DMS 273 (cell line): ENCODE measurements at regions not wholly inside any gene's neighbourhood (a gene's known extent, or its start where the extent isn't known, plus 50 kb on each side); places are given as distances from the start of the nearest gene placed in this dataset.
"Not testable (repeated sequence)": the region's sequence is repeated elsewhere in the genome, so short reads cannot be mapped to it uniquely, and the experiment has no call there.

Source experiments
- DNase-seq: peaks from one replicate; lab custom pipeline; 2025; ENCODE audit not compliant: unreplicated experiment; lab: John Stamatoyannopoulos, UW

DNA sequence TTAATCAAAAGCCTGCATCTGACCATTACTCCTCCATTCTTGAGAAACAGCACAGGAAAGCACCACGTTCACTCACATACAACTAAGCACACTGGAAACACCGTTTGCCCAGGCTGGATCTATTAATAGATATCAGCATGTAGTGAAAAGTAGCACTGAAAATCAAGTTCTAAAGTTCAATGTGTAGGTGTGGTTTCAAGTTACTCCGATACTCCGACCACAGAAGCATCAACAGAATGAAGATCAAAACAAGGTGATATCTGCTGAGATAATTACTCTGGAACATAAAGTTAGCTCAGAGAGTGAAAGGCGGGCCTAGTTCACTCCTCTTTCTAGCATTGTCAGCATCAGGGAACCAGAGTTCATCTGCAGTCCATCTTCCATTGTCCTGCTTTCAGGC lies 1367.4 kb upstream of the ACVR2A start:
- DNase-seq = no peak

DNA sequence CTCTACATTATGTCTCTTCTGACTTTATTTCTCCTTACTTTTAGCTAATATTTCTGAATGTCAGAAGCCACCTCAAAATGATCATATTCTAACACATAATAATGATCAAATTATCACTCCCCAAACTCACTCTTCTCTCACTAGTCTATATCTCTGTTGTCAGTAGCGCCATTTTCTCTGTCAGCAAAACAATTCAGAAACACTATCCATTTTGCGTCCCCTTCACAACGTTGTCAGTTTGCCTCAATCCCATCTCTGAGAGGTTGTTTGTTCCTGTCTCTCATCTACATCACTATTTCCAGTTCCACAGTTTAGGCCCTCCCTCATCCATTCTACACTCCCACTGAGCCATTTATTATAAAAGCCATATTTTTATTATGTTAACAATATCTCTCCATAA lies 1376.3 kb upstream of the ACVR2A start:
- no peak for DNase-seq

DNA sequence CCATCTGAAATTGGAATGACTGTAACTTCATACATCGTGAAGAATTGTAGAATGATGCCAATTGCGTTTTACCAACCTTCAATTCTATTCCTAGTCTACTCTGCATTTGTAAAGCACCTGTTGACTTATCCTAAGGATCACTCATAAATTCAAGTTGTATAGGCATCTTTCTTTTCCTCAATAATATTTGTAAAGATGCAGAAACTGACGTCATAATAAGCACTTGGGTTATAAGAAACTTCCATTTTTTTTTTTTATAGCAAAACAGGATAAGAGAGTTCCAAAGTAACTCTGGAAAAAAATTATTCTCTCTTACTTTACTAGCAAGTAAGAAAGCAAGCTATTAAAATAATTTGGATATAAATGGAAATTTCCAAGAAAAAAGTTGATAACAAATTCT lies 1377.4 kb upstream of the ACVR2A start:
- no peak for DNase-seq

DNA sequence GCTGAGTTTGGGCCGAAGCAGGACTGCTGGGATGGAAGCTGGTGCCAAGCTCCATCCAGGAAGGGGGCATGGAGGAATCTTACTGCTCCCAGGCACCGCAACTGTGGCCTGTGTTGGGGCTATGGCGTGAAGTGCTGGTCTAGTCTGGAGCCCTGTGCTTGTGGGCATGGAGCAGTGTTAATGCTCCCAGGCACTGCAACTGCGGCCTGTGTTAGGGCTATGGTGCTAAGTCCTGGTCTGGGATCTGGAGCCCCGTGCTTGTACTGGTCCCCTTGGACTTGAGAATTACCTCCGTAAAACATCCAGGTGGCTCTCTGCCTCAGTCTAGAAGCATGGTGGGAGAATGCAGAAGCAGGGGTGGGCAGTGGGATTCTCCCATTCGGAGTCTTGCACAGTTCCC lies 1379.4 kb upstream of the ACVR2A start:
- DNase-seq = no peak

DNA sequence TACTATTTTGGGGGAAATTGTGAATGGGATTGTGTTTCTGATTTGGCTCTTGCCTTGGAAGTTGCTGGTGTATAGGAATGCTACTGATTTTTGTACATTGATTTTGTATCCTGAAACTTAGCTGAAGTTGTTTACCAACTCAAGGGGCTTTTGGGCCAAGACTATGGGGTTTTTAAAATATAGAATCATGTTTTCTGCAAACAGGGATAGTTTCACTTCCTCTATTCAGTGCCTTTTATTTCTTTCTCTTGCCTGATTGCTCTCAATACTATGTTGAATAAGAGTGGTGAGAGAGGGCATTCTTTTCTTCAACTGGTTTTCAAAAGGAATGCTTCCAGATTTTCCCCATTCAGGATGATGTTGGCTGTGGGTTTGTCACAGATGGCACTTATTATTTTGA lies 1383.8 kb upstream of the ACVR2A start:
- no peak for DNase-seq

DNA sequence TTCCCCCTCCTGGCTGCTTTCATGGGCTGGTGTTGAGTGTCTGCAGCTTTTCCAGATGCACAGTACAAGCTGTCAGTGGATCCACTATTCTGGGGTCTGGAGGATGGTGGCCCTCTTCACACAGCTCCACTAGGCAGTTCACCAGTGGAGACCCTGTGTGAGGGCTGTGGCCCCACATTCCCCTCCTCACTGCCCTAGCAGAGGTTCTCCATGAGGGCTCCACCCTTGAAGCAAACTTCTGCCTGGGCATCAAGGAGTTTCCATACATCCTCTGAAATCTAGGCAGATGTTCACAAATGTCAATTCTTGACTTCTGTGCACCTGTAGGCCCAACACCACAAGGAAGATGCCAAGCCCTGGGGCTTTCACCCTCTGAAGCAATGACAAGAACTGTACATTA lies 1386.2 kb upstream of the ACVR2A start:
- peak; percentile 3 for DNase-seq

DNA sequence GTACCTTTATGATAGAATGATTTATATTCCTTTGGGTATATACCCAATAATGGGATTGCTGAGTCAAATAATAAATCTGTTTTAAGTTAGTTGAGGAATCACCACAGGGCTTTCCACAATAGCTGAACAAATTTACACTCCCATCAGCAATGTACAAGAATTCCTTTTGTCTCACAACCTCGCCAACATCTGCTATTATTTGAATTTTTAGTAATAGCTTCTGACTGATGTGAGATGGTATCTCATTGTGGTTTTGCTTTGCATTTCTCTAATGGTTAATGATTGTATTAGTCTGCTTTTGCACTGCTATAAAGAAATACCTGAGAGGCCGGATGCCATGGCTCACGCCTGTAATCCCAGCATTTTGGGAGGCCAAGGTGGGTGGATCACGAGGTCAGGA lies 1387.6 kb upstream of the ACVR2A start:
- no peak for DNase-seq

DNA sequence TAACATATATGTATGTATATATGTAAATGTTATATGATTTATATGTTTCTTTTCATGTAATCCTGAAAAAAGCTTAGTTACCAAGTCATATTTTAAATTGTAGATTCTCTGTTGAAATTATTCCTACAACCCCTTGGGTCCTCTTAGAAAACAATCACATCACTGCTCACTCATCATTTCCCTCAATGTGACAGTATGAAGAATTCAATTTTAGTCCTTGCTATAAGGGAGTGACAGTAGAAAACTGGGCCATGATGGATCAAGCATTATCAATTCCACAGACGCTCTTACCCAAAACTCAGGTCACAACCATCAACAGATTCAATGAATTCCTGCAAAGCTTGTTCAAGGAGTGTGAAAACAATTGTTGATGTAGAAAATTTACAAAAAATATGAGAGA lies 1389.5 kb upstream of the ACVR2A start:
- no peak for DNase-seq

DNA sequence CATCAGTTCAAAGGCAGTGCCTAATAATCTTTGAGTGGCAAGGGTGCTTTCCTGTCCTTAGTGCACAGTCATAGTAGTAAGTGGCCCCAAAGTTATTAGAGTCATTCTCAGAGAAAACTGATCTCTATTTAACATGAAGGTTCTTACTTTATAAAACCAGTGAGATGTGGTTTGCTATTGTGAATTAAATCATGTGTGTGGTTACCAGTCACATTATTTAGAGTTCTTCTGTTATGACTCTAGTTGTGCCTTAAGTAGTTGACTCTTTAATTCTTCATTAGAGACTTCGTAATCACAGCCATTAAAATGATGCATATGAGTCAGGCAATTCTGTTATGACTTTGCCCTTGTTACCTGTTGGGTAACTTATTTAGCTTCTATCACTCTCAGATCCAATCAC lies 1392.9 kb upstream of the ACVR2A start:
- DNase-seq = no peak

DNA sequence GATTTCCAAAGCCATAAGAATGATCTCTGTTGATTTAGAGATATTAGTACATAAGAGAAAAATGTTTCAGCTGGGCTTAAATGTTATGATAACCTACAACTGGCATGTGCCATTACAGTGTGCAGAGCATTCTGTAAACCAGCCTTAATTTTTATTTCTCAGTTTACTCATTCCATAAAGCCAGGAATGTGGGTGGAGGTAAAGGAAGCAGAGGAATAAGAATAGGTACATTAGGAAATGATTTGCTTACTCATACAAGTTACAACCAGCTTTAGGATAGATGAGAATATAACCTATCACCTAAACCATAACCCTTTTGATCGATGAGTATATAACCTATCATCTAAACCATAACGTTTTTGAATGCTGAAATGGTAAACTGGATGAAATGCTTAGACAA lies 1394.7 kb upstream of the ACVR2A start:
- DNase-seq = no peak

DNA sequence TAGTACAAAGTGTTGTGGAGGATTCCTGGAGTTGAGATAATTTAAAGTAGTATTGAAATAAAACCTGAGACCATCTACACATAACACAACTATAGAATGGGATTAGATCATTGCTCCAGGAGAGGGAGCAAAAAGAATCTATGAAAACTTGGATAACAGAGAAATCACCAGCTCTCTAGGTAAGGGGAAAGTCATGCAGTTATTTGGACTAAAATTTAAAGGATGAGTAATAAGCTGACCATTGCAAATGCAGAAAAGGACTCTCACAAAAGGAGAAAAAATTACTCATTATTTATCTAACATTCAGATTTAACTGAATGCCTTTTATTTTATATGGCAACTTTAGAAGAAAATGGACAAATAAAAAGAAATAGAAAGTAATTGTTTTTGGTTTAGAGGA lies 1399.8 kb upstream of the ACVR2A start:
- DNase-seq = no peak

DNA sequence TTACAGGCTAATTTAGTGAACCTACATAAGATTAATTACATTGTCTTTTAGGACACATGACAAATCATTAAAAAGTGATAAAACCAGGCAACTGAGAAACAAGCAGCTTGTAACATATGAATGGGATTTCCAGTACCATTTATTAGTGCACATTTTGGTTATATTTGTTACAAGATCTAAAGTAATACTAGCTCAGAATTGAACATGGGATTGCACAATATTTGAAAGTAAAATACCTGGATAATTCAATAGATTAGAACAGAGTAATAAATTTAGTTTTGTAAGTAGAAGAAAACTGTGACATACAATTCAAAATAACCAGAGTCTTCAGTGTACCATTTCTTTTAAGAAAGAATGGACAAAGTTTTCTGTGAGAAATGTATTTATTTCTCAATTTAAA lies 1400.7 kb upstream of the ACVR2A start:
- no peak for DNase-seq

DNA sequence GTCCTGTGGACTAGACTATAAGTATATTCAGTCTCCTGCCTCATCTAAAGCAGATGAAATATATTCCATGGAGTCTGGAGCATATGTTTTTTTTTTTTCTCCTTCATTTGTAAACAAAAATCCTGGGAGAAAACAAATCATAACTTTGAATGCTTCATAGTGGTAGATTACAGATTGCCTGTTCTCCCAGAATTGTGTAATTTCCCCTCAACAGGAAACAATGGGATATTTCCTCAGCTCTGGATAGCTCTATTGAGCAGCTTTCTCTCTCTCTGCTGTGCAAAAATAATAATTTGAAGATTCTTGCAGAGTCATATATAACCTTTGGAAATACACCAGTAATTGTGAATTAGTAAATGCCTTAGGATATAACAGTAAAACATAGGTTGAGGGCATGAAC lies 1406.6 kb upstream of the ACVR2A start:
- DNase-seq = no peak

DNA sequence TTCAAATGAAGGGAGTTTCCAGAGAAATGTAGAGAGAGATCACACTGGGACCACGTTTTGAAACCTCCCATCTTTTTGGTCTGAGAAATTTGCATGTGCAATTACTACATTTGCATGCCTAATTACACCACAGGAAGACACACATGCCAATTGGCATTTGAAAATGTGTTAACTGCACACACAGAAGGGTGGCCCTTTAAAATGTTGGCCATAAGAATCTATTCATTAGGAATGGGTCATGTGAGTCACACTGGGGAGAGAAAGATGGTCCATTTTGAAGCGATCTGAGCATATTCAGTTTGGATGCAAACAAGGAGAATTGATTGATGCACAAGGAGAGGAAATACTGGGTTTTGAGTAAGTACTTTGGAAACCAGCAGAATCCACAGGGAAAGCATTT lies 1407.1 kb upstream of the ACVR2A start:
- DNase-seq = no peak

DNA sequence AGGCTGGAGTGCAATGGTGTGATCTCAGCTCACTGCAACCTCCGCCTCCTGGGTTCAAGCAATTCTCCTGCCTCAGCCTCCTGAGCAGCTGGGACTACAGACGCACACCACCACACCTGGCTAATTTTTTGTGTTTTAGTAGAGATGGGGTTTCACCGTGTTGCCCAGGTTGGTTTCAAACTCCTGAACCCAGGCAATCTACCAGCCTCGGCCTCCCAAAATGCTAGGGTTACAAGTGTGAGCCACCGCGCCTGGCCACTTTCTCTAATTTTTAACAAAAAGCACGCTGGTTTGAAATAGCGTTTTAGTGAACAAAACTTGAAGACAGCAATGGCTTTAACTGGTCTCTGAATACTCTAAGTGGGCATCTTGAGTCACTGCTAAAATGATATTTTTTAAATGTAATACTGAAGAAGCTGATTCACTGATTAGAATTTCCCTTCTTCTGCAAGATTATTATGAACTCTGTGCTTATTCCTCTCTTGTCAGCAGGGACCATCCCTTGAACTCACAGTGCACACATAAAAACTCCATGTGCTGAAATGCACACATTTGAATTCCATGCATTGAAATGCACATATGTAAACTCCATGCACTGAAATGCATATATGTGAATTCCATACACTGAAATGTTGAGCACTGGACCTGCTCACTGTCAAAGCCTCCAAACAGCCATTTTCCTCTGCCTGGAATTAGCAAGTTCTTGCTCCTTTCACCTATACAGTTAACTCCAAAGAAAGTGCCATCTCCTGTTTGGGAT lies 1411.5 kb upstream of the ACVR2A start:
- DNase-seq = no peak

DNA sequence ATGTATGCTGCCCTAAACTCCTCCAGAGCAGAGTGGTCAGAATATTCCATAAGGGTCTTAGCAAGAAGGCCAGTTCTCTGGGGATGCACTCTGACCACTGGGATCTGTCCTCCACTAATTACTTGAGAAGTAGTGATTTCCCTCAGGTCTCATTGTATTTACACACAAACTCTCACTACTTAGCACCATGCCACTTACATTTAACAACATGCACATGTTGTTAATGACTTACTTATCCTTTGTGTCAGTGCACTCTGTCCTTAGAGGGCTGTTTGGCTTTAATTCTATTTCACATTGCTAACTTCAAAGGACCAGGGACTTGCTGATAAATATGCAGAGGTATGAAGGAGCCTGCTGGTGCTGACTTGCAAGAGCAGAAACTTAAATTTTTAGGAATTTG lies 1415.5 kb upstream of the ACVR2A start:
- DNase-seq = no peak

DNA sequence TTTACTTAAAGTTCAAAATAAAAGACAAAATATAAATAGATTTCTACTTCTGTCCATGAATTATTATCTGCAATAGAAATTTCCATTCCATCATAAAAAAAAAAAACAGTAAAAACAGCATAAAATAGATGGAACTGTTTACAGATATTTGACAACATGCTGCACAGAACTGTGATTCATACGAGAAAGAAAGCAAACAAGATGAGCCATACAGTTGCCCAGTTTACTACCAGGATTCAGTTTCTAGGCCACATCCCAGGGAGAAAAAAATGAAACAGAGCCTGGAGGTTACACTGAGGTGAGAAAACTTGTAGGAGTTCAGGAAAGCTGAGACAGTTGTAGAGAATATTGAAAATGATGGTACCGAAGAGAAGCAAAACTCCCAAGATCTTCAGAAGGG lies 1426.9 kb upstream of the ACVR2A start:
- DNase-seq = no peak

DNA sequence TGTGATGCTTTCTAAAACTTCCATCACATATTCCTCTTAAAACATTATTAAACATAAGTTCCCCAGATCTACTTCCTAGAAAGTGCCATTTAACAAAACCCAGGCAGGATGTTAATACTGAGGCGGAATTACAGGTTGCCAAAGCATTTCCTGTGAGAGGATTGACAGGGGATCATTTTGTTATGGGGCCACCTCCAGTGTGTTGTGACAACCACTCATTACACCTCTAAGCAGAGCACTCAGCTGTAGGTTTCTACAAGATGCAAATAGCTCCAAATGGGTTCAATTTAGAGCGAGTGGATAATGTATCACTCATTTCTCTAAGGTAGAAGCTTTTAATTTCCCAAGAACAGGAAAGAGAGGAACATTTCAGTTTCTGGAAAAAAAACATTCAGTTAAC lies 1429.5 kb upstream of the ACVR2A start:
- no peak for DNase-seq

DNA sequence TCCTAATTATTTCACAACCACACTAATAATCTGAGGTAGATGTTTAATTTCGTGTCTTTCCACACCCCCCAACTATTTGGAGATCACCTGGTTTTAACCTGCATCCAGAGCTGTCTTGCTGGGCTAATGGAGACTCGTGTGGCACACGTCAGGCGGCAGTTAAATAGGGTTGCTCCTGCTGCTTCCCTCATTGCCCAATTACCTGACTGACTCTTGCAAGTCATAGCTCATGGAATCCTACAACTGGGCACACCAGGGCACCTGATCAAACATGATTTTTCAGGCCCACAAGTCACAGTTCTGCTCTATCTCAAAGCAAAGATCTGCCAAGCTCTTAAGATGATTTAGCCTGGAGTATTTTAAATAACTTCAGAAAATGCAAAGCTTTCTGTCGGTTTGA lies 1430.4 kb upstream of the ACVR2A start:
- no peak for DNase-seq

DNA sequence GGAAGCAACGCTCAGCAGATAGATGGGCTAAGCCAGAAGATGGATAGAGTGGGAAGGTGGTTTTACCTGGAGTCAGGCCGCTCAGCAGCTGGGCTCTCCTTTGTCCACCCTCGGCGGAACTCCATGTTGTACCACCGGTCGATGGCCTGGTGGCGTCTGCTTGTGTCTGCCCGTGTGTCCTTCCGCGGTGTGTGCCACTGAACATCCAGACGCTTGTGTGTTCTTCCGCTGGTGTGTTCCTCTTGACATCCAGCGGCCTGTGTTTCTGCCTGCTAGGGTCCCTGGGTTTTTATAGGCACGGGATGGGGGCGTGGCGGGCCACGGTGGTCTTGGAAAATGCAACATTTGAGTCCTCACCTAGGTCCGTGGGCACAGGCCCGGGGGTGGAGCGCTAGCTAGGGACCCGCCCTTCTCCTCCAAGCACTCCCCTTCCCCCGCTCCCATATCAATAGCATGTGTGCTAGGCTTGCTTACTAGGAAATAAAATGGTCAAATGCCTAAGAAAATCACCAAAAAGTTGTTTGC lies 1431.7 kb upstream of the ACVR2A start:
- DNase-seq = no peak

DNA sequence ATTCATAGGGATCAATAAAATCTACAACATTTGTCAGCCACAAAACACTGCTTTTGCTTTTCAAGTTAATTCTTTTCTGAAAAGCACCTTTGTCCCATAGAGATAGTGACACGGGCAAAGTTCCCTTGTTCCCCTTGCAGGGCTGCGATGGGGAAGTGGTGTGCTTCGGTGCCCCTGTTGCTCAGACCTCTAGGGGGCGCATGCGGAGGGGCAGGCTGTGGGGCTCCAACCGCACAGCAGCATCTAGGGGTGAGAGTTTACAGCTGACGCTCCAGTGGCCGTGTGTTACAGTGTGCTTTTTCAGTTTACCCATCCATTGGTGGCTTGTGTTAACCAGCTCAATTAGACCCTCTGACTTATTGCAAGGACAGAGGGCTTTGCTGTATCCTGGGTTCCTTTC lies 1432.2 kb upstream of the ACVR2A start:
- peak; percentile 6 for DNase-seq

DNA sequence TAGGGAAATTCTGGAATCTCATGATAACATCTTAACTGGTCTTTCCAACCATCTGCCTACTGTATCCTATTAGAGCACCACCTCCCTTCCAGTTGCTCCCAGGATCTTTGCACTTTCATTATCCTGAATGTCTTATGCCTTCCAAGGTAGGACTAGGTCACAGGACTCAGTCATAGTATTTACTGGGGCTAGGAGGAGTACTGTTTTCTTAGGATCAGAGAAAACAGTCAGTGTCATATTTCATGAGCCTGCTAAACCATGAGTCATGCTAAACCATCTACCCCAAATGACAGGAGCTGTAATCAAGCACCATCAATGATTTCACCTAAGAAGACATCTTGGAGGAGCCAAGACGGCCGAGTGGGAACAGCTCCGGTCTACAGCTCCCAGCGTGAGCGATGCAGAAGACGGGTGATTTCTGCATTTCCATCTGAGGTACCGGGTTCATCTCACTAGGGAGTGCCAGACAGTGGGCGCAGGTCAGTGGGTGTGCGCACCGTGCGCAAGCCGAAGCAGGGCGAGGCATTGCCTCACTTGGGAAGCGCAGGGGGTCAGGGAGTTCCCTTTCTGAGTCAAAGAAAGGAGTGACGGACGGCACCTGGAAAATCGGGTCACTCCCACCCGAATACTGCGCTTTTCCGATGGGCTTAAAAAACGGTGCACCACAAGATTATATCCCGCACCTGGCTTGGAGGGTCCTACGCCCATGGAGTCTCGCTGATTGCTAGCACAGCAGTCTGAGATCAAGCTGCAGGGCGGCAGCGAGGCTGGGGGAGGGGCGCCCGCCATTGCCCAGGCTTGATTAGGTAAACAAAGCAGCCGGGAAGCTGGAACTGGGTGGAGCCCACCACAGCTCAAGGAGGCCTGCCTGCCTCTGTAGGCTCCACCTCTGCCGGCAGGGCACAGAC lies 1439.2 kb upstream of the ACVR2A start:
- not testable (repeated sequence) for DNase-seq
